Left ventricle myocardium inferior (tissue), 1 donor: ENCODE measurements at regions not wholly inside any gene's neighbourhood (a gene's known extent, or its start where the extent isn't known, plus 50 kb on each side); places are given as distances from the start of the nearest gene placed in this dataset.

ENCODE experiments used
- DNase-seq: peaks from one replicate; pipeline ENCODE4 v3.0.0-alpha.2; 2020
- H3K27ac ChIP-seq: fragments of 200-600 bp; replicated peaks from 2 replicates; pipeline ENCODE4 v1.8.0; 2021
- H3K27me3 ChIP-seq: fragments of 200-600 bp; 2 replicates; pipeline ENCODE4 v1.8.0; 2021; ENCODE audit warnings: low read depth
- H3K36me3 ChIP-seq: fragments of 200-600 bp; 2 replicates; pipeline ENCODE4 v1.8.0; 2021
- H3K4me1 ChIP-seq: fragments of 200-600 bp; 2 replicates; pipeline ENCODE4 v1.8.0; 2021
- H3K4me3 ChIP-seq: fragments of 200-600 bp; 2 replicates; pipeline ENCODE4 v1.8.0; 2021; ENCODE audit warnings: mild to moderate bottlenecking, moderate library complexity
- H3K9me3 ChIP-seq: fragments of 200-600 bp; replicated peaks from 2 replicates; pipeline ENCODE4 v1.8.0; 2021
- intact Hi-C: fragments of 100-400 bp; cut with micrococcal nuclease; formaldehyde crosslinking; loops from one replicate; pipeline ENCODE4 v1.11.0; 2022
- TF ChIP-seq, protein P1 (sequence below): fragments of 200-600 bp; IDR thresholded peaks from 2 replicates; pipeline ENCODE4 v1.8.0; 2021; ENCODE audit warnings: antibody characterized with exemption, mild to moderate bottlenecking, borderline replicate concordance
- donor health status: DM: no; HTN: yes; CAD: no; lungs with severe emphysema.

DNA sequence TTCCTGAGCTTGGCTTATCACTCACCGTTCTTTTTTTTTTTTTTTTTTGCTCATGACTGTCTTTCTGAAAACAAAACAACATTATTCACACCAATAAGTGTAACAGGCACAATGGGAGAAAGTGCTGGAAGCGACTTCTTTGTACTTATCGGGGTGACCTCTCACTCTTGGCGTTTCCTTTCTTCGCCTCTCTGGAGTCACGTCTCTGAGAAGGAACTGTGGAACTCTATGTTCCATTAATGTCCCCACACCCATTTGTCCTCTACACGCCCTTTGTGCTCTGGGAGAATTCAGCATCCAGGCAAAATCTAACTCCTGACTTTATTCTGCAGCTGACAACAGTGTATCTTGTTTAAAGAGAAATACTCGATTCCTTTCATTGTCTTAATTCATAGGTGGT is 70.8 kb upstream of the FAM204A start:
- intact Hi-C loops, result no loop called here
- Histone ChIP-seq H3K4me1 (no peaks in the 10 kb centered on the region), H3K27me3 (peaks cover 86% of the 10 kb centered on the region), H3K9me3 (no peaks in the 10 kb centered on the region), H3K27ac (peak overlapping the region; percentile 45), H3K4me3 (no peak overlapping the region), H3K36me3 (no peaks in the 10 kb centered on the region)
- DNase-seq, result no peak
- TF ChIP-seq, protein P1, sequence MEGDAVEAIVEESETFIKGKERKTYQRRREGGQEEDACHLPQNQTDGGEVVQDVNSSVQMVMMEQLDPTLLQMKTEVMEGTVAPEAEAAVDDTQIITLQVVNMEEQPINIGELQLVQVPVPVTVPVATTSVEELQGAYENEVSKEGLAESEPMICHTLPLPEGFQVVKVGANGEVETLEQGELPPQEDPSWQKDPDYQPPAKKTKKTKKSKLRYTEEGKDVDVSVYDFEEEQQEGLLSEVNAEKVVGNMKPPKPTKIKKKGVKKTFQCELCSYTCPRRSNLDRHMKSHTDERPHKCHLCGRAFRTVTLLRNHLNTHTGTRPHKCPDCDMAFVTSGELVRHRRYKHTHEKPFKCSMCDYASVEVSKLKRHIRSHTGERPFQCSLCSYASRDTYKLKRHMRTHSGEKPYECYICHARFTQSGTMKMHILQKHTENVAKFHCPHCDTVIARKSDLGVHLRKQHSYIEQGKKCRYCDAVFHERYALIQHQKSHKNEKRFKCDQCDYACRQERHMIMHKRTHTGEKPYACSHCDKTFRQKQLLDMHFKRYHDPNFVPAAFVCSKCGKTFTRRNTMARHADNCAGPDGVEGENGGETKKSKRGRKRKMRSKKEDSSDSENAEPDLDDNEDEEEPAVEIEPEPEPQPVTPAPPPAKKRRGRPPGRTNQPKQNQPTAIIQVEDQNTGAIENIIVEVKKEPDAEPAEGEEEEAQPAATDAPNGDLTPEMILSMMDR, result no peak

DNA sequence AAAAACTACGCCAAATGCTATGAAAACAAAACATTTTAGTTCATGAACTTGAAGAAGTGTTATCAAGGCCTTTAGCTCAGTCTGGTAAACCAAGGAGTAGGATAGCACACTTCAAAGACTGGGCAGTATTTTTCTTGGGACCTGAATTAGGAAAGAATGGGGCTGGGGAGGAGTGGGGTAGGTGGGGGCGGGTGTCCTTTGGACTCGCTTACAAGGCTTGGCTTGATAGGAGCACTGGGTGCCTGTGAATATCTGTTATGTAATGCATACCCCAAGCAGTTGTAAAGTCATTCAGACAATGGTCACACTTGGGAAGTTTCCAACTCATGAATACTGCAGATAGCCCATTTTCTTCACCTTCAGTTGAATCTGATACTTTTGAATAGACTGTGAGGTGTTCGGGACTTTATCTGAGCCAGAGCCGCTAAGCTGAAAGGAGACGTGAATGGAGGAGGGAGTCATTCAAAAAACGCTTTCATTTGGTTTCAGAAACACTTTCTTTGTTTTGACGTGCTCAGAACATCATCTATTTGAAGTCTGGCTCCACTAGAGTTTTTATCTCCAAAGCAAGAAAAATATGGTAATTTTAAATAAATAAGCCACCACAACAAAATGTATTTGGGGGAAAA is 70.1 kb upstream of the FAM204A start:
- intact Hi-C loops, result no loop called here
- Histone ChIP-seq H3K9me3 (no peaks in the 10 kb centered on the region), H3K4me1 (no peaks in the 10 kb centered on the region), H3K36me3 (no peaks in the 10 kb centered on the region), H3K27me3 (peaks cover 85% of the 10 kb centered on the region), H3K4me3 (no peak overlapping the region), H3K27ac (peak overlapping the region; percentile 35)
- TF ChIP-seq, protein P1, result no peak
- DNase-seq, result no peak

DNA sequence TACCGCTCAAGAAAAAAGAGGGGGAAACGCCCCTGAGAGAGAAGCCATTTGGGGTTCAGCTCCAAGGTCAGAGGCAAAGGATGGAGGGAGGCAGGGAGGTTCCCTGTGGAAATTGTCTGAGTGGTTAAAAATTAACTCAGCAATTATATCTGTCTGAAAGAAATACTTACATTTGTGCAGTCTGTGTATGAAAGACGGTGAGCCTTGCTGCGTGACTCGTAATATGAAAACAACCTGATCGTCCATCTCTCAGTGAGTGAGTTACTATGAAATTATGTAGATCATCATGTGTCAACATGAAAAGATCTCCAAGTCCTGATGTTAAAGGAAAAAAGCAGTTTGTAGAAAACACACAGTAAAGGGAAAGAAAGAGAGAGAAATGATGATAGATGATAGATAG is 67.2 kb upstream of the FAM204A start:
- intact Hi-C loops, result no loop called here
- Histone ChIP-seq H3K27me3 (peaks cover 80% of the 10 kb centered on the region), H3K36me3 (no peaks in the 10 kb centered on the region), H3K9me3 (no peaks in the 10 kb centered on the region), H3K27ac (no peak overlapping the region), H3K4me3 (no peak overlapping the region), H3K4me1 (no peaks in the 10 kb centered on the region)
- no peak for DNase-seq
- TF ChIP-seq, protein P1, result no peak

DNA sequence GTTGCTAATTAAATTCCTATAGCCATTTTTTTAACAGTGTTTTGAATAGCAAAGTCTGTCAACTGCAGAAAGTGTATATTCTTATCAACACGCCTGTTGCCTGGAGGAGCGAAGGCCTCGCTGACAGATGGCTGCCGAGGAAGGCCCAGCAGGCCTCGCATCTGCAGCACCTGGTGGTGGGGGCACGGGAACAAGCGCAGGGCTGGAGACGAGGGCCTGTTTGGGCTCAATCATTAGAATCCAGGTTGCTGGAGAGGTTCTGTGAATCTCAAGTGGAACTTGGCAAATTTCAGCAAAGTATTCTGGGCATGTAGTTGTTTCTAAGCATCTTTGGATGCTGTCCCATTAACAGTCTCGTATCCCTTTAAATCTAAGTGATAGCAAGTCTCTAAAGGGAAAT is 66.1 kb upstream of the FAM204A start:
- peaks cover 80% of the 10 kb centered on the region for H3K27me3 ChIP-seq
- H3K9me3 ChIP-seq, result no peaks in the 10 kb centered on the region
- no peak overlapping the region for H3K27ac ChIP-seq
- TF ChIP-seq, protein P1, result no peak
- H3K36me3 ChIP-seq, result no peaks in the 10 kb centered on the region
- DNase-seq, result no peak
- H3K4me3 ChIP-seq, result no peak overlapping the region
- intact Hi-C loops, result no loop called here
- no peaks in the 10 kb centered on the region for H3K4me1 ChIP-seq

DNA sequence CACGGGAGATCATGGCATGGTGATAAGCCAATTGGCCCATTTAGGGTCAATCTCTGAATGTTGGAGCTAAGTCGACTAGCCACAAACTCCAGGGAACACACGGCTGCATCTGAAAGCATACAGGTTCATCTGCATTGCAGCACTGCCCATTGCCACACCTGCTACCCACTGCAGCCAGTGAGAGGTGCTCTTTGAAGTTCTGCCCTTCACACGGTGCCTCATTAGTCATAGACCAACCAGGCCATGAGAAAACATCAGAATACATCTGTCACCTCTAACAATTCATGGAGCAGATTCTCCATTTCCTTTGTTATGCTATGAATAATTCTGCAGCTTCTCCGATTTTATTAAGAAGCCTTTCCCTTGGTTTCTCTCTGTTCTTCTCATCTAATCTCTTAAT is 65.7 kb upstream of the FAM204A start:
- Histone ChIP-seq H3K4me1 (no peaks in the 10 kb centered on the region), H3K4me3 (no peak overlapping the region), H3K9me3 (no peaks in the 10 kb centered on the region), H3K27me3 (peaks cover 77% of the 10 kb centered on the region), H3K36me3 (no peaks in the 10 kb centered on the region), H3K27ac (no peak overlapping the region)
- intact Hi-C loops, result no loop called here
- TF ChIP-seq, protein P1, result no peak
- DNase-seq, result no peak
